HL-60 (cell line): ENCODE measurements at regions not wholly inside any gene's neighbourhood (a gene's known extent, or its start where the extent isn't known, plus 50 kb on each side); places are given as distances from the start of the nearest gene placed in this dataset.

ENCODE experiments used
- CTCF ChIP-seq: IDR thresholded peaks from one replicate; pipeline ENCODE4 v1.5.1; 2011; ENCODE audit warnings: low read length, control low read depth, inconsistent platforms; ENCODE audit not compliant: insufficient read depth
- POLR2AphosphoS5 ChIP-seq: IDR thresholded peaks from 2 replicates; pipeline ENCODE4 v1.6.1; 2012; ENCODE audit warnings: low read depth
- REST ChIP-seq: IDR thresholded peaks from 2 replicates; pipeline ENCODE4 v1.6.1; 2012; ENCODE audit warnings: low read depth; ENCODE audit not compliant: insufficient replicate concordance

GRCh38 chr16:5479926-5480325, 382.3 kb upstream of the EEF2KMT start:
- no peak for TF ChIP-seq CTCF
- no peak for TF ChIP-seq POLR2AphosphoS5
- TF ChIP-seq REST = no peak
